ENCODE measurements at regions not wholly inside any gene's neighbourhood (a gene's known extent, or its start where the extent isn't known, plus 50 kb on each side); places are given as distances from the start of the nearest gene placed in this dataset.
"Not testable (repeated sequence)": the region's sequence is repeated elsewhere in the genome, so short reads cannot be mapped to it uniquely, and the experiment has no call there.

DNA sequence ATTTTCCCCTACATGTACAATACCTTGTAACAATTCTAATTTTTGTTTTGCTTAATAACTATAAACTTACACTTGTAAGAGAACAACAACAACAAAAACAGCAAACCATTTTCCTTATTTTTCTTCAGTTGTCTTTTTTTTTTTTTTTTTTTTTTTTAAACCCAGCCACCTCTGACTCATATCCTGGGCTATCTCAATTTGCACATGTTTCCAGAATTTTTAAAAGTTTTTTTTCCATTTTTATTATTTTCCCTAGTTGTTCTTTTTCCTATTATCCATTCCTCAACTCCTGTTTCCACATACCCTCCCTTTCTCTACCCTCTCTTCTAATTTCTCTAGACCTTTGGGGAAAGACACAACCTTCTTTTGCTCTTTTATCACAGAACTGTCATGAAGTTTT, 112.5 kb downstream of the EFEMP1 start:
- no peak for DNase-seq (ENCODE audit: low read depth, low spot score)

DNA sequence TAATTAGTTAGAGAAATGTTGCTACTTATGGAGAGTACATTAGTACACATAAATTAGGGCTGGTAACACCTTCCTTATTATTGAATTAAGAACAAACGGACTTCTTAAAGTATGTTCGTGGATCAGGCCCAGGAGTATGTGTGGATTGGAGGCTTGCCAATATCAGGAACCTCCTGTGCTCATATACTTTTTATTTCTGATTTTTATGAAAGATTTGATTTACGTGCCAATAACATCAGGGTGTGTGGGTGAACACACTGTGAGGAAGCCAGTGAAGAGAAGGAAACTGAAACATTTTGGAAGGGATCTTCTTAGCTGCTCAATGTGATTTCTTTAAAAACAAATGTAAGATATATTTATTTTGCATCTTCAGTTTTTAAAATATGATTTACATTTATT, 113.0 kb downstream of the EFEMP1 start:
- no peak for DNase-seq (ENCODE audit: low read depth, low spot score)

DNA sequence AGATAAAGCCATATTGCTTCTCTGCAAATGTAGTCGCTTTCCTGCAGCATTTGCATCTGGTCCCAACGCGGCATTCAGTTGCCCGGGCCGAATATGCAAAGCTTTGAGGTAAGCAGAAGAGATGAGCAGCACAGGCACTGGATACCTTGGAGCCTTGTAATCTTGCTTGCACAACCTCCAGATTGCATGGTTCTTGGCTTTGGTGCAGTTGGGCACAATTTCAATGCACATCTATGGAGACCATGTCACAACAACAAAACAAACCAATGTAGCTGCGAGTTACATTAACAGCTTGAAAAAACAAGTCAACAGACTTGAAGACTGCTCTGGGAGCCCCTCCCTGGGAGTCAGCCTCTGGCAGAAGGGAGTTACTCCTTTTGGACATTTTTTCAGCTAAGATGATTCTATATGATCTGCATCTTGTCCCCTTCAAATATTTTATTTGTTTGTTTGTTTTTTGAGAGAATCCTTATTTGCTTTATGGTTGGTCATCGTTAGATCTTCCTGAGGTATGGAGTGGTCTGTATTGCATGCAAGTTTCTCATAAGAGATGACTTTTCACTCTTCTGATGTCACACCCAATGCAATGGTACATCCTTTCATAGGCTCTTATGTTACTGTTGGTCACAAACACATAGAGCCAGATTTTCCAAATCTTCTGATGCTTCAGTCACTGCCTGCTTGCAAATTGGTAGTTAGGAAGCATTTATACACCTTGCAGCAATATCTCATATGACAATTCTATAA, 113.5 kb downstream of the EFEMP1 start:
- DNase-seq (ENCODE audit: low read depth, low spot score): no peak

DNA sequence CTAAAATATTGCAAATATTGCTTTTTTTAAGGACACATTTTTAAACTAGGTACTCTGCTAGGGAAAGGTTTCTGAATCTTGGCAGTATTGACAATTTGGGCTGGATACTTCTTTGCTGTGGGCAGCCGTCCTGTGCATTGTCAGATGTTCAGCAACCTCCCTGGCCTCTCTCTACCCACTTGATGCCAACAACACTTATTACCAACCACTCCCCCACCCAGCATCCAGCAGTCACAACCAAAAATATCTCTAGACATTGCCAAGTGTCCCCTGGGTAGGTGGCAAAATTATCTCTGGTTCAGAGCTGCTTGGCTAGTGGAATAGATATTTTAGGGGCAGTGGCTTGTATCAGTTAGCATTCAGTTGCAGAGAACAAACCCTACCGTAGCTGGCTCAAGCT, 114.3 kb upstream of the PNPT1 start:
- no peak for DNase-seq (ENCODE audit: low read depth, low spot score)

DNA sequence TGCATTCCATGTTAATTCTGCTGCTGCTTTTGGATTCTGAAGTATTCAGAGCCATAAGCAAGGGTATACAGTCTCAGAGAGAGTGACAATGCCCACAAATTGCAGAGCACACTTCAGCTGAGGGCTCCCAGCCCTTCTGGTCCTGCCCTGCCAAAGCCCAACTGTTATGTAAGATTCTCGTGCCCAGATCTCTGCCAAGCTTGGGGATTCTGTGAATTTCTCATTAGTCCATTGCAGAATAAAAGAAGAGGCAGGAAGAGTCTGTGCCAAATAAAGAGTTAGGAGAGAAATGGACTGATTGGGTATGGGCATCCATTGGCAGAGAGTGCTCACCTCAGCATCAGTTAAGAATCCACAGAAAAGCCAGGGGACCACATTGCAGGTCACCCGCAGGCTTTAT, 112.0 kb upstream of the PNPT1 start:
- DNase-seq (ENCODE audit: low read depth, low spot score): no peak

DNA sequence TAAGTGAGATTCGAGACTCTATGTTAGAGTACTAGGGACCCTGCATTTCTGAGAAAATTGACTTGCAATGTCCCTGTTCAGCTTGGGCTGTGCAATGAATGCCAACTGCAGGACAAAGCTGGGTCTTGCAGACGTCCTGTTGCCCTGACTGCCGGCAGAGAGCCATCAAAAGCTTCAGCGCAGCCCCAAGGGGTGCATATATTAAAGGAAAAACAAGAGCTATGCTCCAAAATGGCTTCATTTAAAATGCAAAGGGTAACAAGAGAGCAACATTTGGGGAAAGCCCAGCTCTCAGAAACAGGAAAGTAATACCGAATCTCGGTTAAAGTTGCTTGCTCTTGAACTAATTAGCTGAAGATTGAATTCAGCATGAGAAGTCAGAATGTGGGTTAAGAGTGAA, 110.9 kb upstream of the PNPT1 start:
- no peak for DNase-seq (ENCODE audit: low read depth, low spot score)

DNA sequence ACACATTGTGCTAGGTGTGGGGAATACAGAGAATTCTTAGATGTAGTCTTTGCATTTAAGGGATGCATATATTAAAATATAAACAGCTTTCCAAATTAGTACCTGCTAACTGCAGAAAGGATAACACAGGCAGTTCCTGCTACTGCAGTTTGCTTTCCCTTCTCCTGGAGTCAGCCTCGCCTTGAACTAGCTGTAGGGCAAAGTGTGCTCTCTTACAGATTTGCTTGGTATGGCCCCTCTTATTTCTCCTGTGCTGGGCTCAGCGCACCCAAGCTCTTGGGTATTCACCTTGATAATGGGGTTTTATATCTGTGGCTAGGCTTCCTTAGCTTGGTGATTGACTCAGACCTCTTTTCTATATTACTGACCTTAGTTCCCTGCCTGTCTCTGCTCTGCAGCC, 108.4 kb upstream of the PNPT1 start:
- no peak for DNase-seq (ENCODE audit: low read depth, low spot score)

DNA sequence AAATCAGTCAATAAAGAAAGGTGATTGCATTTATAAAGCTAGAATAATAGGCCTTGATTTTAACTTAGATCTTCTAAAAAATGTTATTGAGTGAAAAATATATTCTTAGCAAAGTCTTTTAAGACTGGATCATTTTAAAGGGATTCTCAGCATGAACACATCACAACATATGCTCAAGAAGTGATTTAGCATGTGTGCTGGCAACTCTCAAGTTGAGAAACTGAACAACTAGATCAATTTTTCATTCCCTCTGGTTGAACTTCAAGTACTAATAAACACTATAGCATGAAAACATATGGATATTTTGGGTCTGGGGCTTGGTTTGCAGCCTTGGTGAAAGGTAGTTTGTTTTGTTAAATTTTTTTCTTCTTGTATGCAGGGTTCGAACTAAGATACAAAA, 107.8 kb upstream of the PNPT1 start:
- DNase-seq (ENCODE audit: low read depth, low spot score): no peak

DNA sequence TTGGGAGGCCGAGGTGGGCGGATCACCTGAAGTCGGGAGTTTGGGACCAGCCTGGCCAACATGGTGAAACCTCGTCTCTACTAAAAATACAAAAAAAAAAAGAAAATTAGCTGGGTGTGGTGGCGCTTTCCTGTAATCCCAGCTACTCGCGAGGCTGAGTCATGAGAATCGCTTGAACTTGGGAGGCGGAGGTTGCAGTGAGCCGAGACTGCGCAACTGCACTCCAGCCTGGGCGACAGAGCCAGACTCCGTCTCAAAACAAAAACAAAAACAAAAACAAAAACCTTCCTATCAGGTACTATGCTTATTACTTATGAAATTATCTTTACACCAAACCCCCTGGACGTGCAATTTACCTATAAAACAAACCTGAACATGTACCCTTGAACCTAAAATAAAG, 106.0 kb upstream of the PNPT1 start:
- not testable (repeated sequence) for DNase-seq (ENCODE audit: low read depth, low spot score)

DNA sequence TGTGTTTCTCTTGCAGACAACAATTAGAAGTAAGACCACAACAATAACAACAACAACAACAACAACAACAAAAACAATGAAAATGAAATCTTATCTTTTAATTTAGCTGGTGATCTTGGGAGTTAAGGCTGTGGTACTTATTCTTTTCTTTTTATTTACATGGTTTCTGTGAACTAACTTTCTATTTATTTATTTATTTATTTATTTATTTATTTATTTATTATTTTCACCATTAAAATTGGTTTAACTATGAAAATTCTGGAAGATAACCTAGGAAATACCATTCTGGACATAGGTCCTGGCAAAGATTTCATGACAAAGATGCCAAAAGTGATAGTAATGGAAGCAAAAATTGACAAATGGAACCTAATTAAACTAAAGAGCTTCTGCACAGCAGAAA, 102.5 kb upstream of the PNPT1 start:
- DNase-seq (ENCODE audit: low read depth, low spot score): no peak

DNA sequence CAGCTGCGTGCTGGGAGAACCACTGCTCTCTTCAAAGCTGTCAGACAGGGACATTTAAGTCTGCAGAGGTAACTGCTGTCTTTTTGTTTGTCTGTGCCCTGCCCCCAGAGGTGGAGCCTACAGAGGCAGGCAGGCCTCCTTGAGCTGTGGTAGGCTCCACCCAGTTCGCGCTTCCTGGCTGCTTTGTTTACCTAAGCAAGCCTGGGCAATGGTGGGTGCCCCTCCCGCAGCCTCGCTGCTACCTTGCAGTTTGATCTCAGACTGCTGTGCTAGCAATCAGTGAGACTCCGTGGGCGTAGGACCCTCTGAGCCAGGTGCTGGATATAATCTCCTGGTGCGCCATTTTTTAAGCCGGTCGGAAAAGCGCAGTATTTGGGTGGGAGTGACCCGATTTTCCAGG, 100.0 kb upstream of the PNPT1 start:
- not testable (repeated sequence) for DNase-seq (ENCODE audit: low read depth, low spot score)

DNA sequence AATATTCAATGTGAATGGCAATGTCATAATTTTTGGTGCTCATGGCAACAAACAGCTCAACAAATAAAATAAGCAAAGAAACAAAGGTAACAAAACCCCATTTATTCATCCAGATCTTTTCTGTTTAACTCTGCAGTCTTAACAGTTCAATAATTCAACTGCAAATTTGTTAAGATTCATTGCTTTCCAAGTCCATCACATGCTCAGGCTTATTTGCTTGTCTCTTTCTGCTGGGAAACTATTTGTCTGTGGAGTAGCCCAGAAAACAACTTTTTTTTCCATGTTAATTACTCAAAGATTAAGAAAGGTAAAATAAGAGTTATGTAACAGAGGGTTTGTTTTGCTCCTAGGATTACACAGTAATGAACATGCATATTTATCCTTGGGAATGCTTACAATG, 92.6 kb upstream of the PNPT1 start:
- DNase-seq (ENCODE audit: low read depth, low spot score): no peak

DNA sequence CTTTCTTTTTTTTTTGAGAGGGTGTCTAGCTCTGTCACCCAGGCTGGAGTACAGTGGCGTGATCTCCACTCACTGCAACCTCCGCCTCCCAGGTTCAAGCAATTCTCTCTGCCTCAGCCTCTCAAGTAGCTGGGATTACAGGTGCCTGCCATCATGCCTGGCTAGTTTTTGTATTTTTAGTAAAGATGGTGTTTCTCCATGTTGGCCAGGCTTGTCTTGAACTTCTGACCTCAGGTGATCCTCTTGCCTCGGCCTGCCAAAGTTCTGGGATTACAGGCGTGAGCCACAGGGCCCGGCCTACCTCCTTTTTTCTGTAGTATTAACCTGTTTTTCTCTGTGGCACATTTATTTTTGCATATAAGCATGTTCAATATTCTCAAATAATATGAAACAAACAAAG, 90.1 kb upstream of the PNPT1 start:
- DNase-seq (ENCODE audit: low read depth, low spot score): not testable (repeated sequence)

DNA sequence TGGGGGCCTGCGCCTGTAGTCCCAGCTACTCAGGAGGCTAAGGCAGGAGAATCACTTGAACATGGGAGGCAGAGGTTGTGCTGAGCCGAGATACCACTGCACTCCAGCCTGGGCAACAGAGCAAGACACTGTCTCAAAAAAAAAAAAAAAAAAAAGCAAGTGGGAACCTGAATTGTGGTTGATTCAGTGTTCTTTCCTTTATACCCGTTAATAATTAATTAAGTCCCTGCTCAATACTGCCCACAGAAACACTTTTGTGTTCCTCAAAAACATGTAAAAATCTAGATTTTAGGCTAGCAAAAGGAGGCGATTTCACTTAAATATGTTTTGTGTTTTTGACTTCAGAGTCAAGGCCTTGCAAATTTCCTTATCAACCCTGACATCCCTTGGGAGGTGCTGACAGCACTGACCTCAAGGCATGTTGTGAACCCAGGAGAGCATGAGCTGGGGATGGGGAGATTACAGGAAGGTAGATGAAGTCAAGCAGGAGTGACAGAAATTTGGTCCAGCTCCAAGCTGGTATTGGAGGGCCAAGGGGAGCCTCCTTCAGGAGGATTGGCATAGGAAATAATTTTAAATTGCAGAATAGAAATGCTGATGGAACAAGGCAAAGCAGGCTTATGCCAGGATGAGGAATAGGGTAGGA, 89.0 kb upstream of the PNPT1 start:
- no peak for DNase-seq (ENCODE audit: low read depth, low spot score)

DNA sequence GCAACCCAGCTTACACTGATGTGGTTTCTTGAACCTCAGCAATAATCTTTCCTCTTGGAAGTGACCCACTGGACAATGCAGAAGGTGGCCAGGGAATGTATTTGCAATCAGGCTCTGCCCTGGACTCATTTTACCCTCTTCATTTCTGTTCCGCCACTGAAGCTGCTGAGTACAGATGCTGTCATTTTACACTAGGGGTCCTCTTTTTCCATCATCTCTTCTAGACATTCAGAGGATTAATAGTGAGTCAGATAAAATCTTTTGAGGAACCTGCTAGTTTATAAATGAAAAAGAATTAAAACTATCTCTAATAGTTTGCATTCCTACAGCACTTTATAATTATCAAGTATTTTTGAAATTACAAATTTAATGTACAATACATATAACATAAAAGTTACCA, 87.9 kb upstream of the PNPT1 start:
- no peak for DNase-seq (ENCODE audit: low read depth, low spot score)

DNA sequence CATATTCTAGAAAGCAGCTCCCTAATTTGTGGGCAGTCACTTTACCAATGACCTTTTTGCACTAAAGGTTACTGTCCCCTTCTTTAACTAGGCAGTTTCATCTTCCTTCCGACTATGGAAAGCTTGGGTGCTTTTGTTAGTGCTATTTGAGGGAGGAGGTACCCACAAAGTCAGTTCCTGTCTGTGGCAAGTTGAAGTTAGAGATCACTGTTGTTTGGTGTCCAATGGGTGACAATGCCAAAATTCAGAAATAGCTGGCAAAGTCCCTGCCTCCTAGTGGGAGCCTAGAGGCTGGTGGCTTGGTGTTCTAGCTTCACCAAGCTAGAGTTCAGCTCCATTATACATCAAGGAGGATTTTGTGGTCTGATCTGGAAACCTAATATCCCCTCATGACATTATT, 87.1 kb upstream of the PNPT1 start:
- no peak for DNase-seq (ENCODE audit: low read depth, low spot score)

DNA sequence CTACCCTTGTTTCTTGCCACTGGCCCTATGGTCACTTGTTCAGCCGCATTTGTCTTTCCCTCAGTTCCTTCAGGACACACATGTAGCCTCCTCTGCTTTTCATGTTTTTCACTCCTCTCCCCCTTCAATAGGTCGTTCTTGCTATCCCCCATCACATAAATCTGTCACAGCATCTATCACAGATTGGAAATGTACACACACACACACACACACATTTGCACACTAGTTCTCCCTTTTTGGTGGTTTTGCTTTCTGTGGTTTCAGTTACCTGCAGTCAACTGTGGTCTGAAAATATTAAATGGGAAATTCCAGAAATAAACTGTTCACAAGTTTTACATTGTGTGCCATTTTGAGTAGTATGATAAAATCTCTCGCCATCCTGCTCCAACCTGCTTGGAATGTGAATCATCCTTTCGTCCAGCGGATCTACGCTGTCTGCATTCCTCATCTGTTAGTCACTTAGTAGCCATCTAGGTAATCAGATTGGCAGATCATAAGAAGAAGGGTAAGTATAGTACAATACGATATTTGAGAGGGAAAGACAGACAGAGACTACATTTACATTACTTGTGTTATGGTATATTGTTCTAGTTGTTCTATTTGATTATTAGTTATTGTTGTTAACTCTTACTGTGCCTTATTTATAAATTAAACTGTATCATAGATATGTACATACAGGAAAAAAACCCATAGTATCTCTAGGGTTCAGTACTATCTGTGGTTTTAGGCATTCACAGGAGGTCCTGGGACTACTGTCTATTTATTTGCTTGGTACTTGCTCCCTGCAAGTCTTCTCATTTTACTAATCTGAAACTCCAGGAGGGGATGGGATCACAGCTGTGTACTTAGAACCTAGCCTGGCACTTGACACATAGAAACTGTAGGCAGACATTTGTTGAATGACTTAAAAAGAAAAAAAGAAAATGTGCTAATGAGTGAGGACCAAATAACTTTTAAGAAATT, 86.1 kb upstream of the PNPT1 start:
- no peak for DNase-seq (ENCODE audit: low read depth, low spot score)

DNA sequence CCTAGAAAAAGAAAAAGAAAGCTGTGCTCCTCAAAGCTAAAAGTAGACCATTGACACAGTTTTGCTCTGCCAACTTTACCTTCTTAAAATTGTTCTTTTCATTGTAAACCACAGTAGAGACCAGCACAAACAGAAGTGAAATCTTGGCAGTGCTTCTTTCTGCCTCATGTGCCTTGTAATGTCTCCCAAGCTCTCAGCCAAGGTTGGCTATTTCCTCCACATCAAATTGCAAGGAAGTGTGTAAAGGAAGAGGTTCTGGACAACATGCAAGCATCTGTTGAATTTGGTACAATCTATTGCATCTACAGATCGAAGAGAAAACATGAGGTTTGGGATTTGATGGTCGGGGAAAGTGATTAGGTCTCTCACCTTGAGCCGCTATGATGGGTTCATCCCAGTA, 83.3 kb upstream of the PNPT1 start:
- no peak for DNase-seq (ENCODE audit: low read depth, low spot score)

DNA sequence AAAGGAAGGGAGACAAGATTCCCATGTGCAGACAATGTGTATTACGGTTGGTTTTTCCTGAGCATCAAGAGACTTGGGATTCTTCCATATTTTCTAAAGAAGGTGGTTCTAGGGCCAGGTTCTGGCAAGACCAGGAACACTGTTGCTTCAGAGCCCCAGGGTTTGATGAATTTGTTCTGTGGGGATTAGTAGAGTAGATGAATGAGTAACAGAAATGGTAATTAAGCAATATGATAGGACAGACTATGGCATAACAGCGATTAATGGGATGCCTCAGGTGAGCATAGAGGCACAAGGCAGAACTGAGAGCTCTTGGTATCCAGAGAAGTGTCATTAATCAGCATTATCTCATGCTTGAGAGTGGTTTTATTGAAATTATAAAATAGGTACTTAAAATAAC, 82.8 kb upstream of the PNPT1 start:
- DNase-seq (ENCODE audit: low read depth, low spot score): no peak

DNA sequence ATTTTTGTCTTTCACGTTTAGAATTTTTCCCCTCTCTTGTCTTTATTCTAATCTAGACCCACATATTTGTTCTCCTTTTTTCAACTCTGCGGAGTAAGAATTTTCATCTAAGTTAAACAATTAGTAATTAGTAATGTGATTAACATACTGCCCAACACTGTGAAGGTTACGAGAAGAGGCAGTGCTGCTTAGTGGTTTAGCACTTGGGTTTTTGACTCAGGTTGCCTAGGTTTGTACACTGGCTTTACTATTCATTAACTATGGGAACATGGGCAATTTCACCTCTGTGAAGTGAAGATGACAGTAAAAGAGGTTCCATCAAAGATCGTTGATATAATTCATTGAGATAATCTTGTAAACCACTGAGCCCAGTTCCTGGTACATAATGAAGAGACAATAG, 82.2 kb upstream of the PNPT1 start:
- no peak for DNase-seq (ENCODE audit: low read depth, low spot score)

DNA sequence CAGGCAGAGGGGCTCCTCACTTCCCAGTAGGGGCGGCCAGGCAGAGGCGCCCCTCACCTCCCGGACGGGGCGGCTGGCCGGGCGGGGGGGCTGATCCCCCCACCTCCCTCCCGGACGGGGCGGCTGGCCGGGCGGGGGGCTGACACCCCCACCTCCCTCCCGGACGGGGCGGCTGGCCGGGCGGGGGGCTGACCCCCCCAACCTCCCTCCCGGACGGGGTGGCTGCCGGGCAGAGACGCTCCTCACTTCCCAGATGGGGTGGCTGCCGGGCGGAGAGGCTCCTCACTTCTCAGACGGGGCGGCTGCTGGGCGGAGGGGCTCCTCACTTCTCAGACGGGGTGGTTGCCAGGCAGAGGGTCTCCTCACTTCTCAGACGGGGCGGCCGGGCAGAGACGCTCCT, 80.0 kb upstream of the PNPT1 start:
- DNase-seq (ENCODE audit: low read depth, low spot score): not testable (repeated sequence)

Measured in smooth muscle cell of the brain vasculature (primary cell).